ENCODE measurements at regions not wholly inside any gene's neighbourhood (a gene's known extent, or its start where the extent isn't known, plus 50 kb on each side); places are given as distances from the start of the nearest gene placed in this dataset.

- no peak overlapping the region for H3K4me3 ChIP-seq (ENCODE audit: low read depth, low read length)
- DNase-seq (no peak), ATAC-seq (ENCODE audit: low read depth in 2 of 2) (no peak)
- Mint-ChIP-seq H3K27ac (no peak overlapping the region), H3K9me3 (peaks cover 2 to 9% (median 3%) of the 10 kb centered on the region in 7 donors), H3K36me3 (no peaks in the 10 kb centered on the region), H3K27me3 (no peaks in the 10 kb centered on the region), H3K4me1 (no peaks in the 10 kb centered on the region), H3K4me3 (no peak overlapping the region)
- H3K9me3 ChIP-seq (ENCODE audit: control insufficient read depth in 2 of 2, low read length in 2 of 2), result no peaks in the 10 kb centered on the region
- H3K27me3 ChIP-seq (ENCODE audit: control insufficient read depth, insufficient read depth, low read length), result no peaks in the 10 kb centered on the region
- no peaks in the 10 kb centered on the region for H3K36me3 ChIP-seq (ENCODE audit: control insufficient read depth, insufficient read depth, low read length)
- H3K4me1 ChIP-seq (ENCODE audit: control insufficient read depth, insufficient read depth, low read length, poor library complexity, severe bottlenecking), result no peaks in the 10 kb centered on the region
- no peak overlapping the region for H3K27ac ChIP-seq (ENCODE audit: insufficient read depth, low read length, poor library complexity, severe bottlenecking)
These were observed 590.0 kb upstream of the ZNF608 start for GRCh38 chr5:125336401-125336800.

GRCh38 chr5:125337294-125337693, 590.9 kb upstream of the ZNF608 start:
- Histone ChIP-seq H3K27ac (ENCODE audit: insufficient read depth, low read length, poor library complexity, severe bottlenecking) (no peak overlapping the region), H3K4me3 (ENCODE audit: low read depth, low read length) (no peak overlapping the region), H3K4me1 (ENCODE audit: control insufficient read depth, insufficient read depth, low read length, poor library complexity, severe bottlenecking) (no peaks in the 10 kb centered on the region), H3K36me3 (ENCODE audit: control insufficient read depth, insufficient read depth, low read length) (no peaks in the 10 kb centered on the region), H3K27me3 (ENCODE audit: control insufficient read depth, insufficient read depth, low read length) (no peaks in the 10 kb centered on the region), H3K9me3 (ENCODE audit: control insufficient read depth in 2 of 2, low read length in 2 of 2) (no peaks in the 10 kb centered on the region)
- no peak overlapping the region for H3K27ac Mint-ChIP-seq
- no peaks in the 10 kb centered on the region for H3K27me3 Mint-ChIP-seq
- H3K4me1 Mint-ChIP-seq, result no peaks in the 10 kb centered on the region
- no peaks in the 10 kb centered on the region for H3K36me3 Mint-ChIP-seq
- no peak for ATAC-seq (ENCODE audit: low read depth in 2 of 2)
- peaks cover 2 to 9% (median 4%) of the 10 kb centered on the region in 7 donors for H3K9me3 Mint-ChIP-seq
- no peak overlapping the region for H3K4me3 Mint-ChIP-seq
- DNase-seq, result no peak

GRCh38 chr5:125338440-125339174, 592.2 kb upstream of the ZNF608 start:
- peaks cover 3 to 14% (median 6%) of the 10 kb centered on the region in 7 donors for H3K9me3 Mint-ChIP-seq
- no peaks in the 10 kb centered on the region for H3K4me1 Mint-ChIP-seq
- ATAC-seq (ENCODE audit: low read depth in 2 of 2), result no peak

GRCh38 chr5:125341436-125341835, 595.0 kb upstream of the ZNF608 start:
- Histone ChIP-seq H3K4me3 (ENCODE audit: low read depth, low read length) (no peak overlapping the region), H3K27me3 (ENCODE audit: control insufficient read depth, insufficient read depth, low read length) (no peaks in the 10 kb centered on the region), H3K27ac (ENCODE audit: insufficient read depth, low read length, poor library complexity, severe bottlenecking) (no peak overlapping the region), H3K36me3 (ENCODE audit: control insufficient read depth, insufficient read depth, low read length) (no peaks in the 10 kb centered on the region), H3K9me3 (ENCODE audit: control insufficient read depth in 2 of 2, low read length in 2 of 2) (peaks cover 0 to 3% of the 10 kb centered on the region in 2 experiments), H3K4me1 (ENCODE audit: control insufficient read depth, insufficient read depth, low read length, poor library complexity, severe bottlenecking) (no peaks in the 10 kb centered on the region)
- ATAC-seq (ENCODE audit: low read depth in 2 of 2), result no peak
- H3K4me1 Mint-ChIP-seq, result no peaks in the 10 kb centered on the region
- H3K27me3 Mint-ChIP-seq, result no peaks in the 10 kb centered on the region
- H3K27ac Mint-ChIP-seq, result no peak overlapping the region
- DNase-seq, result no peak
- peaks cover 4 to 15% (median 10%) of the 10 kb centered on the region in 7 donors for H3K9me3 Mint-ChIP-seq
- no peaks in the 10 kb centered on the region for H3K36me3 Mint-ChIP-seq
- no peak overlapping the region for H3K4me3 Mint-ChIP-seq

More at GRCh38 chr5:125338440-125339174, 592.2 kb upstream of the ZNF608 start:
- Mint-ChIP-seq H3K27me3 (no peaks in the 10 kb centered on the region), H3K27ac (peak overlapping the region in 1 of 3 donors; percentile 54), H3K36me3 (no peaks in the 10 kb centered on the region), H3K4me3 (no peak overlapping the region)
- no peaks in the 10 kb centered on the region for H3K36me3 ChIP-seq (ENCODE audit: control insufficient read depth, insufficient read depth, low read length)
- H3K27ac ChIP-seq (ENCODE audit: insufficient read depth, low read length, poor library complexity, severe bottlenecking), result no peak overlapping the region
- no peaks in the 10 kb centered on the region for H3K4me1 ChIP-seq (ENCODE audit: control insufficient read depth, insufficient read depth, low read length, poor library complexity, severe bottlenecking)
- DNase-seq, result no peak
- H3K4me3 ChIP-seq (ENCODE audit: low read depth, low read length), result no peak overlapping the region
- peaks cover 0 to 3% of the 10 kb centered on the region in 2 experiments for H3K9me3 ChIP-seq (ENCODE audit: control insufficient read depth in 2 of 2, low read length in 2 of 2)
- H3K27me3 ChIP-seq (ENCODE audit: control insufficient read depth, insufficient read depth, low read length), result no peaks in the 10 kb centered on the region

GRCh38 chr5:125343015-125343414, 596.6 kb upstream of the ZNF608 start:
- no peaks in the 10 kb centered on the region for H3K27me3 ChIP-seq (ENCODE audit: control insufficient read depth, insufficient read depth, low read length)
- no peaks in the 10 kb centered on the region for H3K36me3 Mint-ChIP-seq
- no peaks in the 10 kb centered on the region for H3K36me3 ChIP-seq (ENCODE audit: control insufficient read depth, insufficient read depth, low read length)
- H3K9me3 Mint-ChIP-seq, result peaks cover 4 to 23% (median 10%) of the 10 kb centered on the region in 7 donors
- no peaks in the 10 kb centered on the region for H3K27me3 Mint-ChIP-seq
- no peak overlapping the region for H3K4me3 Mint-ChIP-seq
- no peaks in the 10 kb centered on the region for H3K4me1 Mint-ChIP-seq
- H3K27ac ChIP-seq (ENCODE audit: insufficient read depth, low read length, poor library complexity, severe bottlenecking), result no peak overlapping the region
- DNase-seq (no peak), ATAC-seq (ENCODE audit: low read depth in 2 of 2) (no peak)
- H3K4me3 ChIP-seq (ENCODE audit: low read depth, low read length), result no peak overlapping the region
- no peaks in the 10 kb centered on the region for H3K4me1 ChIP-seq (ENCODE audit: control insufficient read depth, insufficient read depth, low read length, poor library complexity, severe bottlenecking)
- no peak overlapping the region for H3K27ac Mint-ChIP-seq
- H3K9me3 ChIP-seq (ENCODE audit: control insufficient read depth in 2 of 2, low read length in 2 of 2), result peaks cover 0 to 3% of the 10 kb centered on the region in 2 experiments

GRCh38 chr5:125346316-125346715, 599.9 kb upstream of the ZNF608 start:
- Histone ChIP-seq H3K27ac (ENCODE audit: insufficient read depth, low read length, poor library complexity, severe bottlenecking) (no peak overlapping the region), H3K4me3 (ENCODE audit: low read depth, low read length) (no peak overlapping the region), H3K4me1 (ENCODE audit: control insufficient read depth, insufficient read depth, low read length, poor library complexity, severe bottlenecking) (no peaks in the 10 kb centered on the region), H3K9me3 (ENCODE audit: control insufficient read depth in 2 of 2, low read length in 2 of 2) (peaks cover 0 to 3% of the 10 kb centered on the region in 2 experiments), H3K27me3 (ENCODE audit: control insufficient read depth, insufficient read depth, low read length) (no peaks in the 10 kb centered on the region), H3K36me3 (ENCODE audit: control insufficient read depth, insufficient read depth, low read length) (no peaks in the 10 kb centered on the region)
- Mint-ChIP-seq H3K27ac (no peak overlapping the region), H3K36me3 (no peaks in the 10 kb centered on the region), H3K27me3 (no peaks in the 10 kb centered on the region), H3K9me3 (peaks cover 2 to 19% (median 10%) of the 10 kb centered on the region in 7 donors), H3K4me3 (no peak overlapping the region), H3K4me1 (no peaks in the 10 kb centered on the region)
- no peak for ATAC-seq (ENCODE audit: low read depth in 2 of 2)
- DNase-seq, result no peak

GRCh38 chr5:125348221-125348692, 601.8 kb upstream of the ZNF608 start:
- ATAC-seq (ENCODE audit: low read depth in 2 of 2), result no peak
- no peak overlapping the region for H3K4me3 ChIP-seq (ENCODE audit: low read depth, low read length)
- no peak overlapping the region for H3K27ac ChIP-seq (ENCODE audit: insufficient read depth, low read length, poor library complexity, severe bottlenecking)
- no peaks in the 10 kb centered on the region for H3K36me3 ChIP-seq (ENCODE audit: control insufficient read depth, insufficient read depth, low read length)
- no peak for DNase-seq
- Mint-ChIP-seq H3K36me3 (no peaks in the 10 kb centered on the region), H3K4me3 (no peak overlapping the region), H3K4me1 (no peaks in the 10 kb centered on the region), H3K27ac (no peak overlapping the region), H3K9me3 (peaks cover 0 to 25% (median 10%) of the 10 kb centered on the region in 7 donors), H3K27me3 (no peaks in the 10 kb centered on the region)
- H3K27me3 ChIP-seq (ENCODE audit: control insufficient read depth, insufficient read depth, low read length), result no peaks in the 10 kb centered on the region
- no peaks in the 10 kb centered on the region for H3K4me1 ChIP-seq (ENCODE audit: control insufficient read depth, insufficient read depth, low read length, poor library complexity, severe bottlenecking)
- H3K9me3 ChIP-seq (ENCODE audit: control insufficient read depth in 2 of 2, low read length in 2 of 2), result no peaks in the 10 kb centered on the region
